GM19043 (cell line): ENCODE measurements at regions not wholly inside any gene's neighbourhood (a gene's known extent, or its start where the extent isn't known, plus 50 kb on each side); places are given as distances from the start of the nearest gene placed in this dataset.

Experiments
- ATAC-seq: cut with Tn5 transposase; IDR thresholded peaks from one replicate; pipeline ENCODE4 v1.9.1; 2021; ENCODE audit warnings: low read depth; ENCODE audit not compliant: unreplicated experiment

GRCh38 chr4:137213372-137214173, 318.7 kb downstream of the PCDH18 start:
- no peak for ATAC-seq

GRCh38 chr4:137212601-137213000, 319.7 kb downstream of the PCDH18 start:
- ATAC-seq = no peak

- ATAC-seq = no peak
Measured at GRCh38 chr4:137209240-137209639, 323.1 kb downstream of the PCDH18 start.

GRCh38 chr4:137206781-137207180, 325.5 kb downstream of the PCDH18 start:
- no peak for ATAC-seq

DNA sequence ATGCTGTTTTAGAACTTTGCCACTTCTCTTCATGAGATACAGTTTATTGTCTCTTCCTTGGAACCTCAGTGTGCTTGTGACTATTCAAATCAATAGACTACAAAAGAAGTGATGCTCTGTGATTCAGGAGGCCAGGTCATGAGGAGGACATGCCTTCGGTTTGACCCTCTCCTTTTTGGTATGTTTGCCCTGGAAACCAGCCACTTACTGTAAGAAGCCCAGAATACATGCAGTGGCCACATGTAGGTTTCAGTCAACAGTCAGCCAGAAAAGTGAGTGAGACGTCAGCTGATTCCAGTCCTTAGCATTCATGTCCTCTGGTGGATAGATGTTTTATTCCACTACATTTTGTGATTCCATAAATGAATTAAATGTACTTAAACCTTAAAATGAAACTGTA, 328.7 kb downstream of the PCDH18 start:
- no peak for ATAC-seq

- no peak for ATAC-seq
Measured at GRCh38 chr4:137200322-137200721, 332.0 kb downstream of the PCDH18 start.

DNA sequence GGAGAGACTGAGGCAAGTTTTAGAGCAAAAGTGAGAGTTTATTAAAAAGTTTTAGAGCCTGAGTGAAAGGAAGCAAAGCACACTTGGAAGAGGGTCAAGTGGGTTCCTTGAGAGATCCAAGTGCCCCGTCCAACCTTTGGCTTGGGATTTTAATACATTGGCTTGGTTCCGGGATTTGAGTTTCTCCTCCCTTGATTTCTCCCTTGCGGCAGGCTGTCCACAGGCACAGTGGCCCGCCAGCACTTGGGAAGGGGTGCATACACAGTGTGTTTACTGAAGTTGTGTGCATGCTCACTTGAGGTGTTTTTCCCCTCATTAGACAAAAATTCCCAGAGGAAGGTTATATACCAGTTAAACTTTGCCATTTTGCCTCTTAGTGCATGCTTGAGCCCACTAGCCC, 333.5 kb downstream of the PCDH18 start:
- no peak for ATAC-seq

- ATAC-seq = no peak
Measured at GRCh38 chr4:137194670-137195069, 337.6 kb downstream of the PCDH18 start.

DNA sequence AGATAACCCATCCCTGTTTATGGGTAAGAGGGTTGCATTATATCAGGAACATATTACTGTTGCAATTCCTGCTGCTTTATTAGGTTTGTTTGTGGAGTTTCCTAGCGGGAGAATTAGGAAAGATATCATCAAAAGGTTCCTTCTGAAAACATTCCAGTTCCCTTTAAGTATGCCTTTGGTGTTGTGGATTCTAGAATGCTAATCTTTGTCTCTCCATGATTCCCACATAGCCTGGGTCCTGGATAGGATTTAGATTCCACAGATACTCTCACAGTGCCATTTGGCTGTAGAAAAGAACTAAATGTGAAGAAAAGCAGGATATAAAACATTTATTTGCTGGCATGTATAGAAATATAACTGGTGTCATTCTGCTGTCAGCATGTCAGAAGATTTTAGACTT, 338.7 kb downstream of the PCDH18 start:
- ATAC-seq = no peak

DNA sequence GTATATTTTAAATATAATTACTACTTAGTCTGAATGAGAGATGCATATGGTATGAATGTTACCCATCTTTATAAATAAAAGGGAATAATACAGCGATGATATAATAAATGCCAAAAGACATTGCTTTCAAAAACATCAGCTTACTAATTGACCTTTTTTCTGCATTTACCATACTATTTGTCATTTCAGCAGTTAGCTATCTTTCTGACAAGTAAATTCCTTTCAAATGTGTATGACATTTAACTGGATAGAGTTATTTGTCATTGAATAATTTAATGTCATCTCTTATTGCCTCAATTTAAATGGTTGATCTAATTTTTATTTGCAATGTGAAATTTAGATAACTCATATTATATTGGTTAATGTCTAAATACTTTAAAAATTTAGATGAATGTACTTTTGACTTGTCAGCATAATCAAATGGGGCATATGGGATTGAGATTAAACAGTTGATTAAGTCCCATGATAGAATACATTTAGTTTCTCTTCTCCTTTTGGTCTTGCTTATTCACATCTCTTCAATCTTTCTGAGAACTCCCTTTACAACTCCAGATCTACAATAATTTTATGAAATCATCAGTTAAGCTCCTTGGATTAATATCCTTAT, 350.9 kb downstream of the PCDH18 start:
- ATAC-seq = no peak

GRCh38 chr4:137180349-137180748, 351.9 kb downstream of the PCDH18 start:
- no peak for ATAC-seq

GRCh38 chr4:137156807-137157206, 375.5 kb downstream of the PCDH18 start:
- no peak for ATAC-seq

GRCh38 chr4:137156054-137156453, 376.2 kb downstream of the PCDH18 start:
- ATAC-seq = no peak

DNA sequence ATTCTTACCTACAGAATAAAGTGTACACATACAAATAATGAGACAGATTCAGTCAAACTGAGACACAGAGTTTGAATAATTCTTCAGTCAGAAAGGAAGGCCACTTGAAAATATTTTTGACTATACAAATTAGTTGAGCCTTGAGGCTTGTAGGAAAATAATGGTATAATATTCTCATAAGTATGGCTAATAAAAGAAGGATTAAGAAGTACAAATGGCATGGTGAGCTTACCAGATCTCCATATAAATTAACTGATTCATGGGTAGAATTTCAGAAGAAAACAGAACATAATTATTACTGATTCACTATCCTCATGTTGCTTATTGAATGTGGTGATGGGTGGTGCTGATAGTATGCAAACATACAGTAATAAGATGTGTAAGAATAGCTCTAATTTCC, 401.1 kb downstream of the PCDH18 start:
- no peak for ATAC-seq

DNA sequence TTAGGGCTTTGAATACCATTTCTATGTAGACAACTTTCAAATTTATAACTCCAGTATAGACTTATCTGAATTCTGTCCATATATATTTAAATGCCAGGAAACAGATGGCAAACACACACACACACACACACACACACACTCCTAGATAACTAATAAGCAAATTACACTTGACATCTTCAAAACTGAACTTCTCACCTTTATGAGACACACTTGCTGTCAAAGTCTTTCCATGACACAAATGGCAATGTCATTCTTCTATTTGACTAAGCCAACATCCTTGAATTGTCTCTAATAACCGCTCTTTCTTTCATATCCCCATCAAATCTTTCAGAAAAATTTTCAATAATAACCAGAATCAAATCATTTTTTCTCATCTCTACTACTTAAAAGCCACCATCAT, 402.4 kb downstream of the PCDH18 start:
- ATAC-seq = no peak

GRCh38 chr4:137129441-137129840, 402.9 kb downstream of the PCDH18 start:
- no peak for ATAC-seq

- ATAC-seq = no peak
Measured at GRCh38 chr4:137125011-137125410, 407.3 kb downstream of the PCDH18 start.

GRCh38 chr4:137124278-137124932, 407.9 kb downstream of the PCDH18 start:
- peak; percentile 87 for ATAC-seq

DNA sequence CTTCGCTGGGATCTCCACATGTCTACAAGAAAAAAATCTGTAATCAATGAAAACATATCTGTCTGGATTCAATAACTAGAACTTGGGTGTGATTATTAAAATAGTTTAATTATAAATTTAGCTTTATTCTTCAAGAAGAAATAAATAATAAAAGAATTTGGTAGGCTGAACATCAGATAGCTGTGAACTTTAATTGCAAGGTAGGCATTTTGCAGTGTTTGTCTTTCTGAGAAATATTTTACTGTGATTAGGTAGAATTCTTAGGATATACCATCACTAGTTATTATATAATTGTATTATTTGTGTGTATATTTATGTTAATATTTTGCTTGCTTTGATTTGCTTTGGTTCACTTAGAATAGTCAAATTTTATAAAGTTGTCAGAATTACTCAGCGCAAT, 409.4 kb downstream of the PCDH18 start:
- no peak for ATAC-seq

- ATAC-seq = no peak
Measured at GRCh38 chr4:137116144-137116543, 416.1 kb downstream of the PCDH18 start.

DNA sequence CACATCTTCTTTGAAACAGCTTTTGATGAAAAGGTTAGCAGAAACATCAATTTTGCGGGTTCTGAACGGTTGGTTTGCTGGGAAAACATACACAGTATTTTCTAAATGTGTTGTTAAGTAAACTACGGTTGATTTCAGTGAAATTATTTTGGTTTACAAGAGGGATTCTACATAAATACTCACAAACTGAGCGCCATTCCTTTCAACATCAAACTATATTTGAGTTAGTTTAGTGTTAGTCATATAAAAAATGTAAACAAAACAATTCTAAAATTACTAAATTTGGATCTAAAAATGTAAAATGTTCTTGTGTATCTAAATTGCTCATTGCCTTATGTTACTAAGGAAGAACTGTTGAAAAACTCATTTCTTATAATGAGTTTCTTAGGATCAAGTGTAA, 425.6 kb downstream of the PCDH18 start:
- ATAC-seq = no peak

DNA sequence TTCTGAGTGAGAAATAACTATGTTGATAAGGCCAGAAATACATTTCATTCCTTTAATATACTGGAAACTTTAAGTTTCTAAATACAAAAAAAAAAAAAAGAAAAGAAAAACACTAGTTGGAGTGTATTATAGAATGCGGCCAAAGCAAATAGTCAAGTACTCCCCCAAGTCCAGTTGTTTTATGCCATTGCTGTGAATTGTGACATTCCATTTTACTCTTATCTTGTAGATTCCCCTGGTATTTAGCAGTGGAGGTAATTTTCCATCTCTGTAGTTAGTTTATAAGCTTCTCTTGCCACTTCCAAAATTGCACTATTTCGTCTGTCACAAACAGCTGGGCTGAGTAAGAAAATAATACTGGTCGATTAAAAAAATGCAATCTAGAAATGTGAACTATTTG, 426.0 kb downstream of the PCDH18 start:
- ATAC-seq = no peak
